Stimulated activated CD8-positive, alpha-beta memory T cell treated with anti-CD3 and anti-CD28 coated beads, Interleukin-4, amount 100 ng/mL, for 48 hours (primary cell): ENCODE measurements at regions not wholly inside any gene's neighbourhood (a gene's known extent, or its start where the extent isn't known, plus 50 kb on each side); places are given as distances from the start of the nearest gene placed in this dataset.

ENCODE experiments used
- DNase-seq: peaks from one replicate; pipeline ENCODE4 v3.0.0-alpha.2; 2020

GRCh38 chr11:15390857-15391256, 276.1 kb downstream of the INSC start:
- no peak for DNase-seq

DNA sequence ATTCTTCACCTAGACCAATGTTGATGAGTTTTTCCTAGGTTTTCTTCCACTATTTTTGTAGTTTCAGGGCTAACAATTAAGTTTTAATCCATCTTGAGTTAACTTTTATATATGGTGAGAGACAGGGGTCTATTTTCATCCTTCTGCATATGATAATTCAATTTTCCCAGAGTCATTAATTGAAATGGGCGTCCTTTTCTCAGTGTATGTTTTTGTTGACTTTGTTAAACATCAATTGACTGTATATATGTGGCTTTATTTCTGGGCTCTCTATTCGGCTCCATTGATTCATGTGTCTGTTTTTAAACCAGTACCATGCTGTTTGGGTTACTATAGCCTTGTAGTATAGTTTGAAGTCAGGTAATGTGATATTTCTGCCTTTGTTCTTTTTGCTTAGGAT, 282.1 kb downstream of the INSC start:
- DNase-seq = no peak

GRCh38 chr11:15406851-15407351, 292.2 kb downstream of the INSC start:
- DNase-seq = no peak

GRCh38 chr11:15412054-15412453, 297.3 kb downstream of the INSC start:
- no peak for DNase-seq

DNA sequence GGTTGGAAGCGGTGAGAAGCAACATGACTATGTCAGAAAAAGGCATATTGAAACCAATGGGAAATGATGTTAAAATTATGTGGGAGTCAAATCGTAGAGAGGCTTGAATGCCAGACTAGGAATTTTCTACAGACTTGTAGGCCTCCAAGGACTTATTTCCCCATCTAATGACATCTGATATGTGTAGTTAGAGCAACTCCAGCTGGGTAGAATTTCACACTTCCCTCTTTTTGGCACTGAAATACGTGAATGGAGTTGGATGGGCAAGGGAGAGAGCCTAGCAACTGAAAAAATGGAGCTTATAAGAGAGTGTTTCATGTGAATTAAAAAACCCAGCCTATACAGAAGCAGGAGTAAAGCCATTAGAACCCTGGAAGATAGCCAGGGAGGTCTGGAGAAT, 304.2 kb downstream of the INSC start:
- DNase-seq = no peak

GRCh38 chr11:15419696-15420095, 305.0 kb downstream of the INSC start:
- DNase-seq = no peak

DNA sequence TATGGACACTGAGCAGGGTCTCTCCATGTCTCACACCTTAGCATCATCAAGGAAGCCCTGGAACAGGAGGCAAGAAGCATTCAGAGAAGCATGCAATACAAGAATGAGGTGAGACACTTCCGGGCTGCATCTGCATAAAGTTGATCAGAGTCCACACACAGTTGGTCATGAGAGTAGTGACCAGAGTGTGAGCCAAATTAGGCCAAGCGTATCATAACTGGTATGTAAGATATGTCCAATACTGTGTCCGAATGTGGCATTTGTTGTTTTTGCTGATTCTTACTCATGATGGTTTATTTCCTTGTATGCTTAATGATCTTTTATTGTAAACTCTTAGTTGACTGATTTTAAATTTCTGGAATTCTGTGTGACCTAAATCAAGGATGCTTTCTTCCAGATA, 315.7 kb downstream of the INSC start:
- no peak for DNase-seq

- DNase-seq = no peak
Observed at GRCh38 chr11:15434529-15434928, 319.8 kb downstream of the INSC start.

- DNase-seq = no peak
Observed at GRCh38 chr11:15446315-15446714, 331.6 kb downstream of the INSC start.

- DNase-seq = no peak
Observed at GRCh38 chr11:15446929-15447328, 332.2 kb downstream of the INSC start.

DNA sequence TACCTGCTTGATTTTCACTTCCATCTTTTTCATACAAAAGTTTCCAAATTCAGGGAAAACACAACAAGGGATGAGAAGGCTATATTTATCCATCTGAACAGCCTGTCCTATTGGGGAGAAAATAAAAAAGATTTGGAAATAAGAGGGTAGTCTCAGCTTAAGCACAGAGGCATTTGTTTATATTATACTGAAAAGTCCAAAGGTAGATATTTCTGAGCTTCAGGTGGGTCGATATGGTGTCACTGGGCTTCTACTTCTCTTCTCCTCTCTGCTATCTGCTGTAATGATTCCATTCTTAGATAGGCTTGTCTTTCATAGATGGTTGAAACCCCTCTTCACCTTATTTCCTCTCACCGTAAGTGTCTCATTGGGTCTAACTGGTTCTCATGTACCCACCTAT, 337.0 kb downstream of the INSC start:
- DNase-seq = no peak

- DNase-seq = no peak
Observed at GRCh38 chr11:15453211-15453765, 338.6 kb downstream of the INSC start.

DNA sequence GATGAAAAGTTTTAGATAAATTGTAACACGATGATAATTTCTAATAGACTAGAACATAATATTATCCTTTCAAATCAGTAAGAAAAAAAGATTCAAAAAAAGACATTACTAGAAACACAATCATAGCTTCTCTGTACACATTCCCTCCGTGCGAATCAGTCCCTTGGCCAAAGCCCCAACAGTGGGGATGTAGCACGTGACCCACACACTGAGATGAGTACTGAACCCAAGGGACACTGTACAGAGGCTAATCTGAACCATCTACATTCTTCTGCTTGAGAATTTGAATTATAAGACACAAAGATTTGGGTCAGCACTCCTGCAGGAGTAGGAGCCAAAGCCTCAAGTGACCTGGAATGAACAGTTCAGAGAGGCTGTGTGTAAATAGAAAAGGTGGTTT, 353.7 kb downstream of the INSC start:
- DNase-seq = no peak

DNA sequence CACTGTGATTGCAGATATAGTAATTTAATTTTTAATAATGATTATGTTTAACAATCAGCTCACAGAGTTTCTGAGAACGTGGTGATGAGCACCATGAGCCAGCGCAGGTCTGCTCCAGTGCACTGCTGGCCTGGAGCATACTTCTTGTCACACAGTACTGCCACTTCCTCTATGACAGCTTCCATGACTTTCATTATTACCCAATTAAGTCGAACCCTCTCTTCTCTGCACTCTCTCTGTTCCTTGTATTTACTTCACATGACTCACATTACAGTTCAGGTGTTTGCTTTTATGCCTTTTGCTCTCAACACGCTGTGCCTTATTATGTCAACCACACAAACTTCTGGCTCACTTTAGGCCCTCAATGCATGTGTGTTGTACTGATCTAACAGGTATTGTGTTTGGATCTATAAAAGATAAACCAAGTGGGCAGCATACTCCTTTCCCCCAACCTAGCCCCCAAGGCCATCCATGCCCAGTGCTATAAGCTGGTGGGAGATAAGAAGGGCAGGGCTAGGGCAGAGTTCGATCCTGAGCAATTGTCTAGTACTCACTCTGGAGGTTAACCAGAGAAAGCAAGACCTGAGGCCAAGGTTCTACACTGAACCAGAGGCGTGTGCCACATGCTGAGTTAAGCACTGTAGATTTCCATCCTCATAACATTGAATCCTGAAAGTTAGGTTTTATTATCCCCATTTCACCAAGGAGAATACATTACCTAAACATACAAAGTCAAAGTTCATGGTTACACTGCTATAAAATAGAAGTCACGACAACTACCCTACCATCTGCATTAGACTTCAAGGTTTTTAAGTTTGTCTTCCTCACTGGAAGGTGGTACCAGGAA, 356.5 kb downstream of the INSC start:
- no peak for DNase-seq

DNA sequence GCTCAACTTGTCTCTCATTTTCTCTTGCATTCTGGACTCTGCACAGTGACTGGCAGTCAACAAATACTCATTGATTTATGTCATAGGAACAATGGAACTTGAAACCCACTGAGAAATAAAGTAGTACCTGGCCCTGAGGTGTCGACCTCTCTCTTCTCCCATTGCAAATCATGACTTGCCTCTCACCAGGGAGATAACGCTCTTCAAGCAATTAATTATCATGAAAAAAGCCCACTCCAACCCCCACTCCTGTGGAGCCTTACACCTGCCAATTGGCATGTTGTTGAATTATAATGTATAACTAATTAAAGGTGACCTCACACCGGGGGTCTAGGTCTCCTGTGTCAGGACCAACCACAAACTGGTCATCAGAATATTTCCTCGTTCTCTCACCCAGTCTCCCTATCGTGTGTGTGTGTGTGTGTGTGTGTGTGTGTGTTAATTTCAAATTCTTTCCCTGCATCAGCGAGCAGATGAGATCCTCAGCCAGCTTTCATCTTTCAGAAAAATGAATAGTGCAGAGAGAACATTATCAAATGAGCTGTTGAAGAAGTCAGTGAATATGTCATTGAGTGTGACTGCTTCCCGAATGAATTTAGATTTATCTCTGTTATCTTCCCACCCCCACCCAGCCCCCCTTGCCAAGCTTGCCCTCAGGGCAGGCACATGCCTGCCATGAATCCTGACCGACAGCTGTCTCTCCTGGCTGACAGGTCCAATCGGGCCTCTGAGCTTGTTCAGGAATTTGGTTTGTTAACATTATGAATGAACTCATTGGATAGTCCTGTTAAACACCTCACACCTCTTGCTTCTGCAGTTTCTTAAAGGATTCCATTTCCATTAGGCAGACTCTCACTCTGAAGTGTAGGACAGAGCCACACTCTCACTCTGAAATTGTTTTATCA, 357.4 kb downstream of the INSC start:
- no peak for DNase-seq

GRCh38 chr11:15473954-15474837, 359.5 kb downstream of the INSC start:
- no peak for DNase-seq

DNA sequence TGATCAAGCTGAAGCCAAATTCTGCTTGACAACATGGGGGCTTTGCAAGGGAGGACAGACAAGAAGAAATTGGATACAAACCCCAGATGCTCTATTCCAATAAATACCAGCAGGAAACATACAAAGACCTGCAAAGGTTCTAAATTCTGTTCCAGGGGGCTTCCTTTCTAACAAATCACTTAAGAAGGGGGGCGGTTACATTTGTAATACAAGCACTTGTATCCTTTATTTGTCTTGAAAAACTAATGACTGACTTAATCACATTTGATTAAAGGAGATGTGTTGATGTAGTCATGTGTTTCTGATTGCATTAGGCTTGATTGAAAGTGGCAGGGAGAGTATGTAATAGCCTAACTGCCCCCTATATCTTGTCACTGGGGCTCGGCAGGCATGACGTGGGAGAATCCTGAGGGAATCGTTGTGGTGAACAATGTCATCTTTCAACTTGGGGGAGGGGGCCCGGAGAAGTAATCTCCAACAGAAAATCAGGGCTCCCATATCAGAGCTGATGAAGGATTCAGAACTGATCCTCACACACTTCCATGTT, 361.7 kb downstream of the INSC start:
- no peak for DNase-seq

GRCh38 chr11:15481871-15482270, 367.1 kb downstream of the INSC start:
- no peak for DNase-seq

- DNase-seq = no peak
Observed at GRCh38 chr11:15483205-15483604, 368.5 kb downstream of the INSC start.

- DNase-seq = no peak
Observed at GRCh38 chr11:15484398-15484797, 369.7 kb downstream of the INSC start.

GRCh38 chr11:15485432-15485831, 370.7 kb downstream of the INSC start:
- no peak for DNase-seq

- DNase-seq = no peak
Observed at GRCh38 chr11:15489281-15489680, 374.6 kb downstream of the INSC start.
